Suppressor macrophage (primary cell): ENCODE measurements at regions not wholly inside any gene's neighbourhood (a gene's known extent, or its start where the extent isn't known, plus 50 kb on each side); places are given as distances from the start of the nearest gene placed in this dataset.

Experiments used
- DNase-seq, 4 experiments: peaks; one replicate each; pipeline ENCODE4 v3.0.0-alpha.2; 2020 to 2022

GRCh38 chr15:69849232-69849610, 248.5 kb downstream of the TLE3 start:
- no peak for DNase-seq

DNA sequence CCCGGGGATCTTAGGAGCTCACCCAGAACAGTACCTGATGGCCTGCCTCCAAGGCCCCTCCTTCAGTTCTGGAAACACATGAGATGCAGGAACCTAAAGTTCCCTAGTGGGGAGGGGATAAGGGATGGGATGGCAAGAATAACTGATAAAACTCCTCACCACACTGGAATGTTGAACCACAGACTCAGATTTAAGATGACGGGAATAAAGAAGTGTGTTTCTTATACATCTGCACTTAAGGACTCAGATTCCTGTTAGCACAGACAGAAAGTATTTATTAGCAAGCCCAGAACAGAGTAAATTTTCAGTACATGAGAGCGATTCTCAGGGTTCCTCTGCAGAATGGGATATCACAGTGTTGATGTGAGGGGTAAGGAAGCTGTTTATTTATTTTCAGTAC, 245.2 kb downstream of the TLE3 start:
- no peak for DNase-seq

GRCh38 chr15:69852916-69853315, 244.8 kb downstream of the TLE3 start:
- DNase-seq: no peak

DNA sequence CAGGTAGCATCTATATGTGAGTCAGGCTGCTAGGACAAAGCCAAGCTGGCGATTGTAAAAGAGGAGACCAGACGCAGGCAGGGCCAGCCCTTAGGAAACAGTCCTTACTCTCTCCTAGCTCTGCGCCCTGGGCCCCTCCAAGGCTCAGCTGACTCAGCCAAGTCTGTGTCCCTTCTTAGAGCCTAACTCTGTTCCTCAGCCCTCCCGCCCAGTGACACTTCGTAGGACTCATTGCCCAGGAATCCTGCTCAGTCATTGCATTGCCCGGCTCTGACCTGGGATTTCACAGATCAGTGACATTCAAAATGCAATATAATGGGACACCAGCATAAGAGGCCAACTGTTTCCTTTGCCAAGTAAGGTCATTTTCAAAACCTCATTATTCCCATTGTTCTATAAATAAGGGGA, 244.2 kb downstream of the TLE3 start:
- DNase-seq: no peak

DNA sequence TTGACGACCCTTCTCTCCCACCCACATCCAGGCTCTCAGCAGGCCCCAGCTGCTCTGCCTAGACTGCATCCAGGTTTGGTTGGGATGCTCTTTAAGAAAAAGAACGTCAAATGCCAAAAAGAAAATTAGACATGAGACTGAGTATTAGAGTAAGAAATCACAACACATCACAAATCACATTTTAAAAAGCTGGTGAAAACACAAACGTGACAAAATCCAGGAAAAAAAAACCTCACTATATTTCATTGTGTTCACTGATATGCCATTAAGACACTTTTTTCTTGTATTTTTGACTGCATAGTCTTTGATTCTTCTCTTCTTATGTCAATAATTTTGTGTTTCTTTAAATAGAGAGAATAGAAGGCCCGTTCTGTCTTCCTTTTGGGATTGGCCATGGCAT, 243.7 kb downstream of the TLE3 start:
- DNase-seq: no peak

DNA sequence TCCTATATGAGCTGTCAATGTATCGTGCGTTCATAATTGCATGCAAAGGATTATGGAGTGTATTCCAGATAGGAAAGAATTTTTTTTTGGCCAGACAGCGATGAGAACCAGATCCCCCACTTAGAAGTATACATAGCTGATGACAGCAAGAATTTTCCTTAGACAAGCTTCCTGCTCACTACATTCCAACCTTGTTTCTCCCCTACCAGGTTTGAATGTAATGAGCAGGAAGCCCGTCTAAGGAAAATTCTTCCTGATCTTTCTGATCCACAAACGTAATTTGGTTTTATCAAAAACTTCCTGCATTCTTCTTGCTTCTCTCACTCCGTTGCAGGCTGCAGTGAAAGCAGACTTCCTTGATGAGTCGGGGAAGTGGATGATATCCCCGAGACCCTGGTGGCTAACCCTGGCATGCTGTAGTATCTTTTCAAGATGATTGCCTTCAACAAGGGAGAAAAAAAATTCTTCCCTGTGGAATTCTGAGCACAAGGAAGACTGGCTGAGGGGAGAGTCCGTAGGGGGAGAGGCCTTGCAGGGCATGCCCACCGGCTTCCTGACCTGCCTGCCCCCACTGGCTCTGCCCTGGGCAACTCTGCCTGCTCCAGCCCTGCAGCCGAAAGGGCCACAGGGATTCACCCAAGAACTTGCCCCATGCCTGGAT, 243.1 kb downstream of the TLE3 start:
- no peak for DNase-seq

DNA sequence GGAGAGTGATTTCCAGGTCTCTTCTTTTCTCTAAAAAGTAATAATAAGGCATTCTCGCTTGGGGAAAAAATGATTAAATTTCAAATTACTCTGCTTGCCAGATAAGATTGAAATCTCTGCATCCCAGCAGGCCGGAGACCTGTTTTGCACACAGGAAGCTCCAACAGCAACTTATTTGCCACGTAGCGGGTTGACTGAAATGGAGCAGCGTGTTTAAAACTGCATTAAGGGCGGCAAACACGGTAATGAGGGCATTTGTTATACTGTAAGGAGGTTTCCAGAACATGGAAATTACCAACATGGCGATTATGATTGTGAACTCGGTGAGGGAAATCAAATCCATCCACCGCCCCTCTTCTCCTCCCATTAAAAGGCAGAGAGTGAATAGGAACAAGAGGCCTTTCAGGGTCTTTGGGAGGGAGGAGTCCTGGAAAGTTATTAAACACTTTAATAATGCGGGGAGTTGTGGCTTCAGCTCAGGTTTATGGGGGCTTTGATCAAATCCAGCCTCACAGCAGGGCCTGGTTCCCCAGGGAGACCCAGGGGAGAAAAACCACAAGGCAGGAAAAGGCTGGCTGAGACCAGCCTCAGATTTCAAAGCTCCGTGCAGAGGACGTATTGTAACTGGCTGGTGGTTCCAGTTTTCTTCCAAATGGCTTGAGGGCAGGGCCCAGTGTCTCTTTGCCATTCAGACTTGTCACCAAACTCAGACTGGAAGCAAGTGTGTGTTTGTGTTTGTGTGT, 242.3 kb downstream of the TLE3 start:
- DNase-seq: no peak

- DNase-seq: no peak
Observed at GRCh38 chr15:69857250-69857649, 240.5 kb downstream of the TLE3 start.

DNA sequence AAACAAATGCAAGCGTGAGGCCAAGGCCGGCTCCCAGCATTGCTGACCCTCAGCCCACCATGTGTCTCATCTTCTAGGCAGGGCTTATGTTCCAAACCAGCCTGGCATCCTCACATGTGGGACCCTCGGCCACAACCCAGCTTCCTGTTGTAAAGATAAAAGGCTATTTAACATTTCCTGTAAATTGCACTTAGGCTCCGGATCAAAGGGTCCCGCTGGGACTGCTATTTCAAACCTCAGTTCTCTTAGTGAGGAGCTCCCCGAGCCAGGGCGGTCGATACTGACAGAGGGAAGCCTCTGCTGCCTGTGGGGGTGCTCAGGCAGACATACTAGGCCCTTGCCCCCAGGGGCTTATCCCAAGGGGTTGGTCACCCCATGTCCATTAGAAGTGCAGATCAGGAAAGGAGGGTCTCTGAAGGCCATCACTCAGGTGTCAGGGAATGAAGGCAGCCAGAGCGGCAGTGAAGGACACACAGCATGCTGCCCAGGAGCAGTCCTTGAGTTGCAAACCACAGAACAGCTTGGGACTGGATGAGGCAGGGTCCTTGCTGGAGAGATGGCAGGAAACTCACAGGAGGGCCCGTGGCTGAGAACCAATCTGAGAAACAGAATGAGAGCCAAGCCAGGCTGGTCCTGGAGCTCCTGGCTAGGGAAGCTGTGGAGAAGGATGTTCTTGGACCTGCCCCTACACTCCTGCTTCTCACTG, 239.9 kb downstream of the TLE3 start:
- DNase-seq: no peak

GRCh38 chr15:69858456-69858855, 239.3 kb downstream of the TLE3 start:
- DNase-seq: no peak

GRCh38 chr15:69859866-69860265, 237.9 kb downstream of the TLE3 start:
- no peak for DNase-seq

DNA sequence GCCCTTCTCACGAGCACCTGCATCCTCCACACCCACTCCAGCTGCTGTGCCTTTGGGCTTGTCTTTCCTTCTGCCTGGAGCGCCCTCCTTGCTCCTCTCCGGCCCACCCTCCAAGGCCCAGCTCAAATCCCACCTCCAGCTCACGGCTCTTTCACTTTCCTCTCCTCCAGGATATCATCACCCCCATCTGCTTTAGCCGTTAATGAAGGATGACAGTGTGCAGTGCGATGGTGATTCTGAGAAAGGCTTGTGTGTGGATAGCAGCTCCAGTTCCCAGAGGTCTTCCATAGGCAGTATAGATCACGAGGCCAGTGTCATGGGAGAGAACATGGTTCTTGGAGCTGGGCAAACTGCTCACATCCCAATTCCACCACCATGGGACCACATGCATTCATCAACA, 237.4 kb downstream of the TLE3 start:
- DNase-seq: no peak

GRCh38 chr15:69860921-69861320, 236.8 kb downstream of the TLE3 start:
- DNase-seq: no peak

GRCh38 chr15:69861331-69862171, 236.2 kb downstream of the TLE3 start:
- no peak for DNase-seq

DNA sequence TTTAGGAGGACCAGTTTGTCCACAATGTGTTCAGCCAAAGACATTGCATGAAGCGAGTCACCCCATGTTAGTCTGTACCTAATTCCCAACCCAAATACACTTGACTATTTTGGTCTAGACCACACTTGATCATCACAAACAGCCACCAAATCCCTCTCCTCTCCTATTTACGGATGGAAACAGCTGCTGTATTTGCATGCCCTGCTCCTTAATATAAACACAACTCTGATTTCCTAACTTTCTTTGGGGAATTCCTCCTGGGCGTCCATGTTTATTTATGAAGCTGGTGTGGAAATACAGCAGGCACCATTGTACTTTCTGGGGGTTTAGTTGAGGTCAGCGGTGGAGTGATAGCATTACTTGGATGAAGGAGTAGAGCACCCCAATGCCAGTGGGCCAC, 235.2 kb downstream of the TLE3 start:
- no peak for DNase-seq

DNA sequence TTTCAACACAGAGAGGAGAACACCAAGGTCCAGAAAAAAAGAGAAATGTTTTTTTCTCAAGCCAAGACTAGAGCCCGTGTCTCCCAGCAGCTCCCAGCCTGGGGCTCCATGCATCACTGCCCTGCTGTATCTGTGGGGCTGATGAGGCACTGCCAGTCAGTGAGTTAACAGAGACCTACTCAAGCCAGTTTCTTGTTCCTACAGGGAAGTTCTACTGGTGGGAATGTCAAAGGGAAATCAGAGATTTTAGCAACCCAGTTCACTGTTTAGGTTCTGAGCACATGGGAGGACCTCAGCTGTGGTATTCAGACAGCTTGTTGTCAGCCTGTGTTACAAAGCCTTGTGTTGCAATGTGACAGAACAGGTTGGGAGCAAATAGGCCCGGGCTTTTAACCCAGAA, 234.3 kb downstream of the TLE3 start:
- DNase-seq: no peak

DNA sequence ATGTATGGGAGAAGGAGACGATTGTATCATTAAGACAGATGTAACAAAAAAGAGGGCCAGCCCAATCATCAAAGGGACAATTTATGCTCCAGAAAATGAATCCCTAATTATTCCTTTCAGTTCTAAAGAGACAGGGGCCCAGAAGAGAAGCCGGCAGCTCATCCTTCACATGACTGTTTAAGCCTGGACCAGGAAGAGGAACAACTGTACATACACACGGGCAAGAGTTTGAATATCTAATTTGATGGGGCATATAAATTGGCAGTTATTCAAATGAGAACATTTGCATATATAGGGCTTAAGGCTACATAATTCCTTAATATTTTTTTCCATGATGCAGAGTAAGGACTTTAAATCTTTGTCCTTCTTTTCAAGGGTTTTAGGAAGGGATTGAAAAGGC, 232.3 kb downstream of the TLE3 start:
- no peak for DNase-seq

- DNase-seq: peak in 3 of 4 experiments; percentile 10 to 21 (median 19)
Observed at GRCh38 chr15:69868756-69869155, 229.0 kb downstream of the TLE3 start.

DNA sequence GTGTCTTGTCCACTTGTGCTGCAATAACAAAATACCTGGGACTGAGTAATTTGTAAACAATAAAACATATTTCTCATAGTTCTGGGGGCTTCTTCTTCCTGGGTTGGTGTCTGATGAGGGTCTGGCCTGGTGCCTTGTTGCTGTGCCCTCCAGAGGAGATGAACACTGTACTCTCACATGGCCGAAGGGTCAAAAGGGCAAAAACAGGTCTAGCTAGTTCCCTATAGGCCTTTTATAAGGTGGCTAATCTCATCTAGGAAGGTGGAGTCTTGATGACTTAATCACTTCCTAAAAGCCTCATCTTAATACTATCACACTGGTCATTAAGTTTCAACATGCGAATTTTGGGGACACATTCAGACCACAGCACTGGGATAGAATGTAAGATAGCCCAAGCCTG, 228.4 kb downstream of the TLE3 start:
- DNase-seq: no peak

- DNase-seq: no peak
Observed at GRCh38 chr15:69869881-69870505, 227.7 kb downstream of the TLE3 start.

- DNase-seq: no peak
Observed at GRCh38 chr15:69871511-69872134, 226.1 kb downstream of the TLE3 start.

GRCh38 chr15:69873807-69874206, 223.9 kb downstream of the TLE3 start:
- no peak for DNase-seq
